HEK293T (cell line): ENCODE measurements at regions not wholly inside any gene's neighbourhood (a gene's known extent, or its start where the extent isn't known, plus 50 kb on each side); places are given as distances from the start of the nearest gene placed in this dataset.

ENCODE experiments used
- ARNT ChIP-seq: fragments of 450-650 bp; IDR thresholded peaks from 2 replicates; pipeline ENCODE4 v1.6.1; 2017; ENCODE audit warnings: mild to moderate bottlenecking
- BHLHE40 ChIP-seq: fragments of 450-650 bp; IDR thresholded peaks from 2 replicates; pipeline ENCODE4 v1.6.1; 2016; ENCODE audit warnings: mild to moderate bottlenecking, moderate library complexity, borderline replicate concordance
- CTBP1 ChIP-seq: fragments of 450-650 bp; IDR thresholded peaks from 2 replicates; pipeline ENCODE4 v1.6.1; 2016; ENCODE audit warnings: borderline replicate concordance
- FOXK2 ChIP-seq: fragments of 450-650 bp; IDR thresholded peaks from 2 replicates; pipeline ENCODE4 v1.6.1; 2016; ENCODE audit warnings: mild to moderate bottlenecking
- FOXM1 ChIP-seq: fragments of 450-650 bp; IDR thresholded peaks from 2 replicates; pipeline ENCODE4 v1.6.1; 2017; ENCODE audit warnings: mild to moderate bottlenecking, borderline replicate concordance
- HDGF ChIP-seq: fragments of 450-650 bp; IDR thresholded peaks from 2 replicates; pipeline ENCODE4 v1.6.1; 2017; ENCODE audit warnings: antibody characterized with exemption, borderline replicate concordance
- L3MBTL2 ChIP-seq: fragments of 450-650 bp; conservative IDR thresholded peaks from 2 replicates; pipeline ENCODE4 v1.6.1; 2016; ENCODE audit warnings: mild to moderate bottlenecking
- PKNOX1 ChIP-seq: fragments of 450-650 bp; IDR thresholded peaks from 2 replicates; pipeline ENCODE4 v1.6.1; 2016
- SUZ12 ChIP-seq: fragments of 450-650 bp; IDR thresholded peaks from 2 replicates; pipeline ENCODE4 v1.6.1; 2016; ENCODE audit warnings: mild to moderate bottlenecking
- TARDBP ChIP-seq: fragments of 450-650 bp; IDR thresholded peaks from 2 replicates; pipeline ENCODE4 v1.6.1; 2016
- ZNF384 ChIP-seq: fragments of 450-650 bp; IDR thresholded peaks from 2 replicates; pipeline ENCODE4 v1.6.1; 2016

GRCh38 chr6:91632308-91632707 is 1045.4 kb upstream of the MAP3K7 start:
- TF ChIP-seq SUZ12, result no peak
- no peak for TF ChIP-seq FOXM1
- TF ChIP-seq CTBP1, result no peak
- no peak for TF ChIP-seq ARNT
- no peak for TF ChIP-seq ZNF384
- TF ChIP-seq L3MBTL2, result no peak
- no peak for TF ChIP-seq BHLHE40
- TF ChIP-seq FOXK2, result no peak
- no peak for TF ChIP-seq PKNOX1
- TF ChIP-seq TARDBP, result no peak
- no peak for TF ChIP-seq HDGF
